A549 (cell line): ENCODE measurements at regions not wholly inside any gene's neighbourhood (a gene's known extent, or its start where the extent isn't known, plus 50 kb on each side); places are given as distances from the start of the nearest gene placed in this dataset.

Experiments
- ATAC-seq, 2 experiments: fragments of 200-7000 bp in 1 of 2; fragments of >200 bp in 1 of 2; cut with Nextera tagmentation in 1 of 2; cut with Tn5 transposase in 1 of 2; 3 replicates each; pipeline versions ENCODE4 v1.8.0 to v1.9.1; 2018 to 2020; ENCODE audit warnings: mild to moderate bottlenecking in 1 of 2, moderate library complexity in 1 of 2
- CTCF ChIA-PET: fragments of 300-600 bp; sonication (Branson Sonifier 250); formaldehyde crosslinking; extraction: SDS; loops from one replicate; lab custom pipeline; 2021; ENCODE audit warnings: antibody characterized with exemption, inconsistent platforms; lab: Yijun Ruan, JAX
- POLR2A ChIA-PET: fragments of 350-600 bp; formaldehyde crosslinking; extraction: SDS; loops from one replicate; lab custom pipeline; 2021; ENCODE audit warnings: antibody characterized with exemption, inconsistent platforms; lab: Yijun Ruan, JAX
- DNase-seq, 2 experiments: peaks; one replicate each; pipeline versions ENCODE4 v3.0.0 to v3.0.0-alpha.2; 2011 to 2016; ENCODE audit warnings: low read depth in 1 of 2, low spot score in 1 of 2
- FAIRE-seq: peaks from 2 replicates; lab custom pipeline; 2011; peaks lifted over from hg19 to GRCh38; lab: Jason Lieb, UNC
- H3K27ac ChIP-seq, 2 experiments: fragments of >200 bp; sonication (Bioruptor Twin); formaldehyde crosslinking; 3 replicates each; pipeline ENCODE4 v1.5.1; 2016 to 2017
- H3K4me1 ChIP-seq: fragments of >200 bp; sonication (Bioruptor Twin); formaldehyde crosslinking; 3 replicates; pipeline ENCODE4 v1.6.1; 2016
- H3K4me2 ChIP-seq: fragments of >200 bp; sonication (Bioruptor Twin); formaldehyde crosslinking; 3 replicates; pipeline ENCODE4 v1.6.1; 2016
- H3K4me3 ChIP-seq: fragments of >200 bp; sonication (Bioruptor Twin); formaldehyde crosslinking; 3 replicates; pipeline ENCODE4 v1.5.1; 2016
- H3K9me3 ChIP-seq: fragments of >200 bp; sonication (Bioruptor Twin); formaldehyde crosslinking; 3 replicates; pipeline ENCODE4 v1.6.1; 2016
- ATOH8 ChIP-seq: fragments of 250-450 bp; sonication (Bioruptor Pico); IDR thresholded peaks from 2 replicates; pipeline ENCODE4 v1.5.0; 2020; ENCODE audit warnings: low read depth, mild to moderate bottlenecking, moderate library complexity
- CBX8 ChIP-seq: fragments of 200-600 bp; sonication (generic); IDR thresholded peaks from 2 replicates; pipeline ENCODE4 v1.6.1; 2016
- CHD4 ChIP-seq: fragments of 200-600 bp; sonication (generic); IDR thresholded peaks from 2 replicates; pipeline ENCODE4 v1.6.1; 2016; ENCODE audit warnings: antibody characterized with exemption, mild to moderate bottlenecking, borderline replicate concordance
- EHF ChIP-seq: fragments of 250-450 bp; sonication (Bioruptor Pico); IDR thresholded peaks from 2 replicates; pipeline ENCODE4 v1.5.0; 2020; ENCODE audit warnings: mild to moderate bottlenecking
- EHMT2 ChIP-seq: fragments of 200-600 bp; sonication (generic); IDR thresholded peaks from 2 replicates; pipeline ENCODE4 v1.6.1; 2016; ENCODE audit warnings: antibody characterized with exemption, low read depth, mild to moderate bottlenecking, moderate library complexity
- ELK1 ChIP-seq: fragments of 150-350 bp; IDR thresholded peaks from 2 replicates; pipeline ENCODE4 v1.6.1; 2014; ENCODE audit warnings: low read depth, mild to moderate bottlenecking, low read length
- EP300 ChIP-seq, 2 experiments: fragments of >200 bp; sonication (Bioruptor Twin); formaldehyde crosslinking; IDR thresholded peaks; 2 replicates in 1 of 2; 3 replicates in 1 of 2; pipeline ENCODE4 v1.6.1; 2016 to 2017
- ESRRA ChIP-seq: fragments of 150-350 bp; IDR thresholded peaks from 2 replicates; pipeline ENCODE4 v1.6.1; 2014; ENCODE audit warnings: mild to moderate bottlenecking, low read length, borderline replicate concordance
- FOSB ChIP-seq: fragments of 250-450 bp; sonication (Bioruptor Pico); IDR thresholded peaks from 2 replicates; pipeline ENCODE4 v1.5.0; 2020; ENCODE audit warnings: mild to moderate bottlenecking, moderate library complexity
- GATA3 ChIP-seq: IDR thresholded peaks from 2 replicates; pipeline ENCODE4 v1.6.1; 2012; ENCODE audit warnings: borderline replicate concordance
- HDAC2 ChIP-seq: fragments of 200-600 bp; sonication (generic); IDR thresholded peaks from 2 replicates; pipeline ENCODE4 v1.6.1; 2016
- HES2 ChIP-seq: fragments of >200 bp; sonication (Bioruptor Twin); formaldehyde crosslinking; IDR thresholded peaks from 2 replicates; pipeline ENCODE4 v1.6.1; 2016
- JUN ChIP-seq, 2 experiments: fragments of >200 bp; sonication (Bioruptor Twin); formaldehyde crosslinking; IDR thresholded peaks; 2 replicates in 1 of 2; 3 replicates in 1 of 2; pipeline ENCODE4 v1.6.1; 2016 to 2017
- JUNB ChIP-seq: fragments of >200 bp; sonication (Bioruptor Twin); formaldehyde crosslinking; IDR thresholded peaks from 2 replicates; pipeline ENCODE4 v1.6.1; 2016
- KDM1A ChIP-seq: fragments of 200-600 bp; sonication (generic); IDR thresholded peaks from 2 replicates; pipeline ENCODE4 v1.6.1; 2016; ENCODE audit warnings: low read depth, mild to moderate bottlenecking
- MAX ChIP-seq: IDR thresholded peaks from 2 replicates; pipeline ENCODE4 v1.6.1; 2012
- MAZ ChIP-seq: fragments of 150-350 bp; IDR thresholded peaks from 2 replicates; pipeline ENCODE4 v1.6.1; 2014; ENCODE audit warnings: antibody characterized with exemption, low read depth, low read length, borderline replicate concordance
- NPAS2 ChIP-seq: fragments of 250-450 bp; sonication (Bioruptor Pico); IDR thresholded peaks from 2 replicates; pipeline ENCODE4 v1.8.0; 2022; ENCODE audit warnings: mild to moderate bottlenecking, moderate library complexity, borderline replicate concordance
- NR3C1 ChIP-seq: fragments of >200 bp; sonication (Bioruptor Twin); formaldehyde crosslinking; IDR thresholded peaks from 3 replicates; pipeline ENCODE4 v1.6.1; 2017
- RAD21 ChIP-seq, 2 experiments: fragments of >200 bp in 1 of 2; sonication (Bioruptor Twin) in 1 of 2; formaldehyde crosslinking in 1 of 2; IDR thresholded peaks in 1 of 2; conservative IDR thresholded peaks in 1 of 2; 2 replicates in 1 of 2; 3 replicates in 1 of 2; pipeline ENCODE4 v1.6.1; 2012 to 2018; ENCODE audit warnings: inconsistent platforms in 1 of 2
- REST ChIP-seq: fragments of 200-600 bp; sonication (generic); IDR thresholded peaks from 2 replicates; pipeline ENCODE4 v1.6.1; 2016; ENCODE audit warnings: antibody characterized with exemption, mild to moderate bottlenecking, moderate library complexity
- RFX5 ChIP-seq: fragments of 450-650 bp; IDR thresholded peaks from 2 replicates; pipeline ENCODE4 v1.7.1; 2014; ENCODE audit warnings: antibody characterized with exemption, mild to moderate bottlenecking, moderate library complexity
- SREBF2 ChIP-seq: fragments of 450-650 bp; IDR thresholded peaks from 2 replicates; pipeline ENCODE4 v1.6.1; 2014; ENCODE audit warnings: mild to moderate bottlenecking, moderate library complexity
- USF2 ChIP-seq: fragments of 450-650 bp; IDR thresholded peaks from 2 replicates; pipeline ENCODE4 v1.6.1; 2014; ENCODE audit warnings: antibody characterized with exemption
- ZC3H11A ChIP-seq: fragments of 450-650 bp; IDR thresholded peaks from 2 replicates; pipeline ENCODE4 v1.6.1; 2014; ENCODE audit warnings: antibody characterized with exemption, mild to moderate bottlenecking
- ZNF302 ChIP-seq: fragments of 250-450 bp; sonication (Bioruptor Pico); IDR thresholded peaks from 2 replicates; pipeline ENCODE4 v1.9.0; 2021; ENCODE audit warnings: inconsistent platforms, mild to moderate bottlenecking, moderate library complexity
- ZSCAN20 ChIP-seq: fragments of 250-450 bp; sonication (Bioruptor Pico); IDR thresholded peaks from 2 replicates; pipeline ENCODE4 v1.8.0; 2022; ENCODE audit warnings: mild to moderate bottlenecking, moderate library complexity
- WGBS: methylation state at CpG from one replicate; pipeline ENCODE4 v1.1.6; 2017; ENCODE audit errors: missing lambda C conversion rate; 5-methylcytosine and 5-hydroxymethylcytosine counted together

GRCh38 chr2:236951830-236952475 lies 133.7 kb upstream of the COPS8 start:
- TF ChIP-seq EP300 (IDR thresholded peaks at IDR 0.05) (no peak), USF2 (no peak), EHMT2 (no peak), MAZ (no peak), CBX8 (no peak), SREBF2 (no peak), ZSCAN20 (CRISPR knock-in tag) (no peak), NR3C1 (no peak), HES2 (no peak)
- WGBS, result 69% methylated on average over 3 of the region's 3 CpGs

GRCh38 chr2:236954641-236955040 lies 131.0 kb upstream of the COPS8 start:
- Histone ChIP-seq H3K27ac (no peak overlapping the region), H3K4me1 (no peaks in the 10 kb centered on the region), H3K4me3 (no peak overlapping the region), H3K9me3 (0 out of 3 replicates have a peak, but pooled peaks cover 5% of the 10 kb centered on the region), H3K4me2 (no peak overlapping the region)
- FAIRE-seq, result no peak
- 70% methylated on average over 3 of the region's 3 CpGs for WGBS
- ChIA-PET POLR2A (no interaction called here), CTCF (no interaction called here)
- ATAC-seq, result no peak
- no peak for DNase-seq
- no peak for TF ChIP-seq CHD4
- TF ChIP-seq REST, result no peak
- TF ChIP-seq ATOH8 (CRISPR knock-in tag), result no peak
- no peak for TF ChIP-seq RFX5
- TF ChIP-seq ZNF302, result no peak
- no peak for TF ChIP-seq ELK1
- no peak for TF ChIP-seq GATA3
- no peak for TF ChIP-seq ESRRA
- no peak for TF ChIP-seq MAX
- no peak for TF ChIP-seq NPAS2 (CRISPR knock-in tag)
- TF ChIP-seq EHF (CRISPR knock-in tag), result no peak
- no peak for TF ChIP-seq HDAC2
- TF ChIP-seq JUNB, result no peak
- TF ChIP-seq ZC3H11A, result no peak
- TF ChIP-seq NR3C1, result no peak
- no peak for TF ChIP-seq FOSB (CRISPR knock-in tag)
- TF ChIP-seq RAD21 (conservative IDR thresholded peaks at IDR 0.05 in 1 of 2, IDR thresholded peaks at IDR 0.05 in 1 of 2), result no peak
- TF ChIP-seq JUN (IDR thresholded peaks at IDR 0.05), result no peak
- no peak for TF ChIP-seq KDM1A

More at GRCh38 chr2:236951830-236952475, 133.7 kb upstream of the COPS8 start:
- DNase-seq, result no peak
- ChIA-PET POLR2A (no interaction called here), CTCF (interaction anchor here (0.9 to 1.6 kb wide), 2 partner anchors 18 to 29 kb away, joined by 3 read pairs; no protein-coding TSS in a partner anchor)
- Histone ChIP-seq H3K4me1 (no peaks in the 10 kb centered on the region), H3K4me2 (no peak overlapping the region), H3K9me3 (0 out of 3 replicates have a peak, but pooled peaks cover 5% of the 10 kb centered on the region), H3K4me3 (no peak overlapping the region), H3K27ac (no peak overlapping the region)
- ATAC-seq, result no peak
- no peak for FAIRE-seq
